IMR-90 (cell line): ENCODE measurements at regions not wholly inside any gene's neighbourhood (a gene's known extent, or its start where the extent isn't known, plus 50 kb on each side); places are given as distances from the start of the nearest gene placed in this dataset.

Source experiments
- ATAC-seq: fragments of 200-7000 bp; cut with Tn5 transposase; 2 replicates; pipeline ENCODE4 v1.9.1; 2020; ENCODE audit warnings: low read depth, mild to moderate bottlenecking, moderate library complexity
- BruUV-seq: library from RNA; stranded (reverse); fragments of 400-500 nt; replicated peaks from 2 replicates; lab custom pipeline; 2021; lab: Mats Ljungman, UMichigan
- CTCF ChIA-PET: fragments of 300-600 bp; formaldehyde crosslinking; extraction: SDS; loops from one replicate; lab custom pipeline; 2021; ENCODE audit warnings: antibody characterized with exemption; lab: Yijun Ruan, JAX
- POLR2A ChIA-PET: fragments of 300-600 bp; sonication (Branson Sonifier 250); formaldehyde crosslinking; loops from one replicate; lab custom pipeline; 2022; ENCODE audit warnings: antibody characterized with exemption; ENCODE audit not compliant: unreplicated experiment; lab: Charles Lee
- DNase-seq: peaks from one replicate; pipeline ENCODE4 v3.0.0; 2013
- H2AFZ ChIP-seq: replicated peaks from 2 replicates; pipeline ENCODE3; 2013; ENCODE audit warnings: low read length, mild to moderate bottlenecking; ENCODE audit not compliant: poor library complexity
- H2AK5ac ChIP-seq: 2 replicates; pipeline ENCODE4 v1.6.1; 2013; ENCODE audit warnings: low read depth, low read length, inconsistent platforms
- H2AK9ac ChIP-seq: replicated peaks from 2 replicates; pipeline ENCODE3; 2013; ENCODE audit warnings: mild to moderate bottlenecking, low read depth, low read length, moderate library complexity; ENCODE audit not compliant: poor library complexity
- H2BK120ac ChIP-seq: 2 replicates; pipeline ENCODE4 v1.6.1; 2013; ENCODE audit warnings: low read depth, low read length, inconsistent platforms
- H2BK15ac ChIP-seq: 3 replicates; pipeline ENCODE4 v1.6.1; 2013; ENCODE audit warnings: low read depth, low read length, inconsistent platforms
- H2BK20ac ChIP-seq: 2 replicates; pipeline ENCODE4 v1.6.1; 2013; ENCODE audit warnings: low read depth, mild to moderate bottlenecking, inconsistent platforms, low read length, moderate library complexity
- H2BK5ac ChIP-seq: 2 replicates; pipeline ENCODE4 v1.6.1; 2013; ENCODE audit warnings: mild to moderate bottlenecking, low read depth, low read length, inconsistent platforms; ENCODE audit not compliant: poor library complexity, severe bottlenecking
- H3K14ac ChIP-seq: replicated peaks from 2 replicates; pipeline ENCODE4 v1.6.1; 2013; ENCODE audit warnings: low read depth, low read length, inconsistent platforms
- H3K18ac ChIP-seq: 2 replicates; pipeline ENCODE4 v1.6.1; 2013; ENCODE audit warnings: low read depth, low read length, control low read depth
- H3K23ac ChIP-seq: 2 replicates; pipeline ENCODE4 v1.6.1; 2013; ENCODE audit warnings: low read depth, low read length, inconsistent platforms
- H3K27ac ChIP-seq: 2 replicates; pipeline ENCODE4 v1.5.1; 2013; ENCODE audit warnings: mild to moderate bottlenecking, control low read depth, low read length; ENCODE audit not compliant: insufficient read depth
- H3K27me3 ChIP-seq: 2 replicates; pipeline ENCODE4 v1.6.1; 2013; ENCODE audit warnings: low read length; ENCODE audit not compliant: control insufficient read depth, insufficient read depth
- H3K36me3 ChIP-seq: 2 replicates; pipeline ENCODE4 v1.6.1; 2013; ENCODE audit warnings: low read length, mixed read lengths; ENCODE audit not compliant: control insufficient read depth, insufficient read depth
- H3K4ac ChIP-seq: 2 replicates; pipeline ENCODE4 v1.6.1; 2013; ENCODE audit warnings: low read depth, low read length, inconsistent platforms
- H3K4me1 ChIP-seq: 2 replicates; pipeline ENCODE4 v1.6.1; 2013; ENCODE audit warnings: low read length, mixed read lengths; ENCODE audit not compliant: control insufficient read depth, insufficient read depth
- H3K4me2 ChIP-seq: 2 replicates; pipeline ENCODE4 v1.6.1; 2013; ENCODE audit warnings: low read depth, mild to moderate bottlenecking, control low read depth, low read length, moderate library complexity
- H3K4me3 ChIP-seq: 2 replicates; pipeline ENCODE4 v1.5.1; 2013; ENCODE audit warnings: low read depth, mild to moderate bottlenecking, control low read depth, low read length, moderate library complexity; ENCODE audit not compliant: insufficient read depth
- H3K56ac ChIP-seq: 2 replicates; pipeline ENCODE4 v1.6.1; 2013; ENCODE audit warnings: low read length, inconsistent platforms; ENCODE audit not compliant: insufficient read depth; ENCODE audit errors: extremely low read depth
- H3K79me1 ChIP-seq, 2 experiments: 2 replicates each; pipeline ENCODE4 v1.6.1; 2013; ENCODE audit warnings: low read length in 2 of 2, inconsistent platforms in 1 of 2, low read depth in 1 of 2
- H3K9ac ChIP-seq: 2 replicates; pipeline ENCODE4 v1.6.1; 2013; ENCODE audit warnings: low read depth, low read length, control low read depth
- H3K9me1 ChIP-seq: 2 replicates; pipeline ENCODE4 v1.6.1; 2013; ENCODE audit warnings: low read length, inconsistent platforms; ENCODE audit not compliant: insufficient read depth
- H3K9me3 ChIP-seq: 2 replicates; pipeline ENCODE4 v1.6.1; 2013; ENCODE audit warnings: low read length; ENCODE audit not compliant: control insufficient read depth, insufficient read depth
- H4K20me1 ChIP-seq: 2 replicates; pipeline ENCODE4 v1.6.1; 2013; ENCODE audit warnings: low read length, inconsistent platforms; ENCODE audit not compliant: insufficient read depth
- H4K5ac ChIP-seq: 2 replicates; pipeline ENCODE4 v1.6.1; 2013; ENCODE audit warnings: mild to moderate bottlenecking, low read depth, low read length, control low read depth
- H4K8ac ChIP-seq, 2 experiments: 2 replicates each; pipeline ENCODE4 v1.6.1; 2013; ENCODE audit warnings: low read depth in 2 of 2, low read length in 2 of 2, control low read depth in 1 of 2, inconsistent platforms in 1 of 2
- H4K91ac ChIP-seq: 2 replicates; pipeline ENCODE4 v1.6.1; 2013; ENCODE audit warnings: low read depth, low read length, inconsistent platforms; ENCODE audit not compliant: insufficient read depth
- CEBPB ChIP-seq: IDR thresholded peaks from 2 replicates; pipeline ENCODE4 v1.6.1; 2012; ENCODE audit warnings: low read depth, low read length, improper control_type of control experiment
- CTCF ChIP-seq: conservative IDR thresholded peaks from 2 replicates; pipeline ENCODE4 v1.5.1; 2012; ENCODE audit warnings: mild to moderate bottlenecking, low read depth, low read length, improper control_type of control experiment
- MAZ ChIP-seq: IDR thresholded peaks from 2 replicates; pipeline ENCODE4 v1.6.1; 2012; ENCODE audit warnings: low read depth, mild to moderate bottlenecking, low read length, improper control_type of control experiment, moderate library complexity, borderline replicate concordance
- MXI1 ChIP-seq: IDR thresholded peaks from 2 replicates; pipeline ENCODE4 v1.6.1; 2012; ENCODE audit warnings: low read depth, mild to moderate bottlenecking, low read length, moderate library complexity, borderline replicate concordance
- POLR2A ChIP-seq: IDR thresholded peaks from 2 replicates; pipeline ENCODE4 v1.6.1; 2012; ENCODE audit warnings: mild to moderate bottlenecking, low read depth, low read length
- RAD21 ChIP-seq: IDR thresholded peaks from 2 replicates; pipeline ENCODE4 v1.6.1; 2012; ENCODE audit warnings: low read length, improper control_type of control experiment
- RFX5 ChIP-seq: IDR thresholded peaks from 2 replicates; pipeline ENCODE4 v1.8.0; 2012; ENCODE audit warnings: low read depth, mild to moderate bottlenecking, low read length, moderate library complexity
- SMC3 ChIP-seq: fragments of 150-350 bp; IDR thresholded peaks from 2 replicates; pipeline ENCODE4 v1.6.1; 2016; ENCODE audit warnings: low read depth, mild to moderate bottlenecking, antibody characterized with exemption, low read length, moderate library complexity
- USF2 ChIP-seq: fragments of 150-350 bp; IDR thresholded peaks from 2 replicates; pipeline ENCODE4 v1.6.1; 2017; ENCODE audit warnings: mild to moderate bottlenecking, antibody characterized with exemption, low read length, low read depth
- WGBS, 2 experiments: methylation state at CpG; one replicate each; pipeline versions ENCODE4 v1.1.5 to v1.1.7; 2013; ENCODE audit warnings: missing lambda C conversion rate in 2 of 2; ENCODE audit not compliant: insufficient read length in 1 of 2; ENCODE audit errors: extremely low coverage in 2 of 2; 5-methylcytosine and 5-hydroxymethylcytosine counted together
- dilution Hi-C: fragments of 300-500 bp; cut with HindIII; formaldehyde crosslinking; loops from one replicate; pipeline ENCODE4 v1.14.3; 2018; ENCODE audit warnings: low sequenced_read_pairs; ENCODE audit not compliant: unreplicated experiment
- in situ Hi-C: fragments of 300-500 bp; cut with MboI; formaldehyde crosslinking; loops from 3 replicates; pipeline ENCODE4 v1.14.3; 2019; ENCODE audit warnings: low sequenced_read_pairs, inconsistent platforms, mixed read lengths
- intact Hi-C: fragments of 100-400 bp; cut with micrococcal nuclease; formaldehyde crosslinking; loops from 2 replicates; pipeline ENCODE4 v1.10.0; 2022

- in situ Hi-C loops (no loop called here), dilution Hi-C loops (no loop called here), intact Hi-C loops (no loop called here)
- Histone ChIP-seq H2AFZ (no peak overlapping the region), H3K18ac (no peak overlapping the region), H2BK20ac (no peak overlapping the region), H3K14ac (no peak overlapping the region), H2BK15ac (no peak overlapping the region), H3K56ac (no peak overlapping the region), H3K23ac (no peak overlapping the region), H3K36me3 (no peaks in the 10 kb centered on the region), H4K20me1 (no peaks in the 10 kb centered on the region), H2AK9ac (no peak overlapping the region), H3K4me1 (no peaks in the 10 kb centered on the region), H3K9ac (no peak overlapping the region), H3K9me1 (no peaks in the 10 kb centered on the region), H2AK5ac (no peak overlapping the region), H3K4me3 (no peak overlapping the region), H3K79me1 (no peaks in the 10 kb centered on the region), H3K4ac (no peak overlapping the region), H4K5ac (no peak overlapping the region), H3K27ac (no peak overlapping the region), H4K91ac (no peak overlapping the region), H2BK5ac (no peak overlapping the region), H3K27me3 (no peaks in the 10 kb centered on the region), H4K8ac (no peak overlapping the region), H3K4me2 (no peak overlapping the region), H3K9me3 (0 out of 2 replicates have a peak, but pooled peaks cover 6% of the 10 kb centered on the region), H2BK120ac (no peak overlapping the region)
- ATAC-seq: no peak
- POLR2A ChIA-PET: no interaction called here
- TF ChIP-seq RFX5 (no peak), CTCF (no peak), MXI1 (no peak), USF2 (no peak), MAZ (no peak), SMC3 (no peak), POLR2A (no peak), RAD21 (no peak), CEBPB (no peak)
- 0% methylated on average over 1 of the region's 2 CpGs; no CpG with 5 or more reads in 1 of the 2 experiments for WGBS, 2 experiments
- no TSS peak for BruUV-seq
- no peak for DNase-seq
- CTCF ChIA-PET: no interaction called here
Measured at GRCh38 chr2:122491011-122491410, 735.6 kb downstream of the TSN start.
